Tibial nerve (tissue), 4 donors: ENCODE measurements at regions not wholly inside any gene's neighbourhood (a gene's known extent, or its start where the extent isn't known, plus 50 kb on each side); places are given as distances from the start of the nearest gene placed in this dataset.

Experiments used
- DNase-seq, 2 donors: peaks; one replicate each; pipeline ENCODE4 v3.0.0-alpha.2; 2019; ENCODE audit warnings: low spot score in 2 of 2
- H3K27ac ChIP-seq, 4 donors: fragments of 200-600 bp; sonication (generic) in 3 of 4; one replicate each; pipeline ENCODE4 v1.5.1; 2017 to 2019; ENCODE audit warnings: mild to moderate bottlenecking in 1 of 4
- H3K27me3 ChIP-seq, 2 donors: fragments of 200-600 bp; sonication (generic) in 1 of 2; one replicate each; pipeline versions ENCODE4 v1.5.1 to v1.6.0; 2017 to 2019
- H3K36me3 ChIP-seq, 3 donors: fragments of 200-600 bp; sonication (generic); one replicate each; pipeline ENCODE4 v1.5.1; 2018 to 2019
- H3K4me1 ChIP-seq, 4 donors: fragments of 200-600 bp; sonication (generic) in 3 of 4; one replicate each; pipeline ENCODE4 v1.5.1; 2017 to 2019
- H3K4me3 ChIP-seq, 4 donors: fragments of 200-600 bp; sonication (generic) in 3 of 4; one replicate each; pipeline ENCODE4 v1.5.1; 2017 to 2019; ENCODE audit warnings: mild to moderate bottlenecking in 1 of 4, moderate library complexity in 1 of 4
- H3K9me3 ChIP-seq, 4 donors: fragments of 200-600 bp; sonication (generic) in 3 of 4; one replicate each; pipeline ENCODE4 v1.5.1; 2017 to 2019
- CTCF ChIP-seq, 5 experiments: fragments of 200-600 bp in 3 of 5; fragments of 450-650 bp in 2 of 5; sonication (generic) in 3 of 5; IDR thresholded peaks; one replicate each; pipeline ENCODE4 v1.5.1; 2016 to 2019; ENCODE audit warnings: antibody characterized with exemption in 5 of 5, mild to moderate bottlenecking in 3 of 5, moderate library complexity in 2 of 5
- EP300 ChIP-seq, 2 donors: sonication (generic); formaldehyde crosslinking; IDR thresholded peaks; one replicate each; pipeline ENCODE4 v1.6.1; 2017; ENCODE audit warnings: antibody characterized with exemption in 2 of 2, mild to moderate bottlenecking in 1 of 2
- POLR2A ChIP-seq, 2 donors: fragments of 450-650 bp; IDR thresholded peaks; one replicate each; pipeline ENCODE4 v1.6.1; 2017; ENCODE audit warnings: antibody characterized with exemption in 2 of 2, mild to moderate bottlenecking in 2 of 2, moderate library complexity in 2 of 2
- WGBS, 2 donors: methylation state at CpG; one replicate each; pipeline ENCODE4 v1.1.5; 2018; 5-methylcytosine and 5-hydroxymethylcytosine counted together

GRCh38 chr5:61842840-61843239 lies 463.2 kb upstream of the KIF2A start:
- Histone ChIP-seq H3K9me3 (peaks cover 0 to 4% (median 0%) of the 10 kb centered on the region in 4 donors), H3K27me3 (no peaks in the 10 kb centered on the region), H3K36me3 (no peaks in the 10 kb centered on the region), H3K27ac (no peak overlapping the region), H3K4me1 (no peaks in the 10 kb centered on the region), H3K4me3 (no peak overlapping the region)
- no peak for DNase-seq
- WGBS, 2 donors, result 81 to 95% methylated on average over 1 of the region's 1 CpG
- TF ChIP-seq CTCF (IDR thresholded peaks at IDR 0.05) (no peak), EP300 (IDR thresholded peaks at IDR 0.05) (no peak), POLR2A (IDR thresholded peaks at IDR 0.05) (no peak)

- H3K9me3 ChIP-seq, result peaks cover 0 to 16% (median 0%) of the 10 kb centered on the region in 4 donors
- TF ChIP-seq POLR2A (IDR thresholded peaks at IDR 0.05) (no peak), EP300 (IDR thresholded peaks at IDR 0.05) (no peak), CTCF (IDR thresholded peaks at IDR 0.05) (no peak)
- no peaks in the 10 kb centered on the region for H3K36me3 ChIP-seq
- no peak overlapping the region for H3K4me3 ChIP-seq
- H3K27ac ChIP-seq, result no peak overlapping the region
- no peaks in the 10 kb centered on the region for H3K4me1 ChIP-seq
- no peak for DNase-seq
- no peaks in the 10 kb centered on the region for H3K27me3 ChIP-seq
These were observed 455.3 kb upstream of the KIF2A start for GRCh38 chr5:61850696-61851095.

GRCh38 chr5:61854531-61854930 lies 451.5 kb upstream of the KIF2A start:
- H3K4me1 ChIP-seq, result no peaks in the 10 kb centered on the region
- 88 to 91% methylated on average over 2 of the region's 2 CpGs for WGBS, 2 donors
- no peaks in the 10 kb centered on the region for H3K27me3 ChIP-seq
- peaks cover 0 to 24% (median 0%) of the 10 kb centered on the region in 4 donors for H3K9me3 ChIP-seq
- no peak for TF ChIP-seq EP300 (IDR thresholded peaks at IDR 0.05)
- TF ChIP-seq CTCF (IDR thresholded peaks at IDR 0.05), result no peak
- no peak for TF ChIP-seq POLR2A (IDR thresholded peaks at IDR 0.05)
- no peak overlapping the region for H3K4me3 ChIP-seq
- no peak overlapping the region for H3K27ac ChIP-seq
- DNase-seq, result no peak
- no peaks in the 10 kb centered on the region for H3K36me3 ChIP-seq

- Histone ChIP-seq H3K27ac (no peak overlapping the region), H3K4me3 (no peak overlapping the region), H3K9me3 (peaks cover 0 to 12% (median 0%) of the 10 kb centered on the region in 4 donors), H3K36me3 (no peaks in the 10 kb centered on the region), H3K4me1 (no peaks in the 10 kb centered on the region), H3K27me3 (no peaks in the 10 kb centered on the region)
- 46 to 57% methylated on average over 1 of the region's 1 CpG for WGBS, 2 donors
- no peak for DNase-seq
- no peak for TF ChIP-seq CTCF (IDR thresholded peaks at IDR 0.05)
- TF ChIP-seq POLR2A (IDR thresholded peaks at IDR 0.05), result no peak
- no peak for TF ChIP-seq EP300 (IDR thresholded peaks at IDR 0.05)
These were observed 445.0 kb upstream of the KIF2A start for GRCh38 chr5:61860978-61861377.

GRCh38 chr5:61866930-61867329 lies 439.1 kb upstream of the KIF2A start:
- DNase-seq, result no peak
- no peak for TF ChIP-seq POLR2A (IDR thresholded peaks at IDR 0.05)
- no peak for TF ChIP-seq CTCF (IDR thresholded peaks at IDR 0.05)
- no peak for TF ChIP-seq EP300 (IDR thresholded peaks at IDR 0.05)
- Histone ChIP-seq H3K27me3 (no peaks in the 10 kb centered on the region), H3K27ac (no peak overlapping the region), H3K9me3 (peaks cover 0 to 10% (median 0%) of the 10 kb centered on the region in 4 donors), H3K36me3 (no peaks in the 10 kb centered on the region), H3K4me3 (no peak overlapping the region), H3K4me1 (no peaks in the 10 kb centered on the region)
- WGBS, 2 donors, result 37 to 45% methylated on average over 3 of the region's 3 CpGs
